OCI-LY1 (cell line): ENCODE measurements at regions not wholly inside any gene's neighbourhood (a gene's known extent, or its start where the extent isn't known, plus 50 kb on each side); places are given as distances from the start of the nearest gene placed in this dataset.

Source experiments
- H2AFZ ChIP-seq: fragments of 200-600 bp; sonication (generic), shearing (Covaris generic); 2 replicates; pipeline ENCODE4 v1.6.0; 2014; ENCODE audit warnings: antibody characterized with exemption, mild to moderate bottlenecking, low read length
- H3F3A ChIP-seq: fragments of 200-600 bp; sonication (generic), shearing (Covaris generic); 2 replicates; pipeline ENCODE4 v1.6.0; 2014; ENCODE audit warnings: mild to moderate bottlenecking, antibody characterized with exemption, low read length, moderate library complexity; ENCODE audit not compliant: insufficient read depth
- H3K27ac ChIP-seq: fragments of 200-600 bp; sonication (generic); 2 replicates; pipeline ENCODE4 v1.5.1; 2014; ENCODE audit warnings: low read length, mixed run types, mild to moderate bottlenecking, low read depth; ENCODE audit not compliant: poor library complexity, severe bottlenecking
- H3K27me3 ChIP-seq: fragments of 200-600 bp; sonication (generic); 2 replicates; pipeline ENCODE4 v1.6.0; 2014; ENCODE audit warnings: antibody characterized with exemption, mild to moderate bottlenecking, low read length, moderate library complexity; ENCODE audit not compliant: insufficient read depth
- H3K36me3 ChIP-seq: fragments of 200-600 bp; sonication (generic); 2 replicates; pipeline ENCODE4 v1.6.1; 2014; ENCODE audit warnings: mild to moderate bottlenecking, antibody characterized with exemption, low read length, moderate library complexity, mixed read lengths; ENCODE audit not compliant: insufficient read depth
- H3K4me1 ChIP-seq: fragments of 200-600 bp; sonication (generic); 2 replicates; pipeline ENCODE4 v1.5.1; 2014; ENCODE audit warnings: mild to moderate bottlenecking, low read length, moderate library complexity; ENCODE audit not compliant: insufficient read depth, severe bottlenecking
- H3K4me2 ChIP-seq: fragments of 200-600 bp; sonication (generic), shearing (Covaris generic); 2 replicates; pipeline ENCODE4 v1.6.1; 2014; ENCODE audit warnings: low read length
- H3K4me3 ChIP-seq: fragments of 200-600 bp; sonication (generic); 2 replicates; pipeline ENCODE4 v1.5.1; 2014; ENCODE audit warnings: low read length, low read depth, mild to moderate bottlenecking, mixed read lengths; ENCODE audit not compliant: poor library complexity, severe bottlenecking
- H3K79me2 ChIP-seq: fragments of 200-600 bp; shearing (Covaris generic); 2 replicates; pipeline ENCODE4 v1.6.1; 2016; ENCODE audit warnings: mixed run types, low read length, mixed read lengths; ENCODE audit not compliant: insufficient read depth
- H3K9ac ChIP-seq: fragments of 200-600 bp; sonication (generic), shearing (Covaris generic); 2 replicates; pipeline ENCODE4 v1.6.1; 2014; ENCODE audit warnings: mild to moderate bottlenecking, low read length, mixed read lengths
- H3K9me2 ChIP-seq: fragments of 200-600 bp; sonication (generic), shearing (Covaris generic); 2 replicates; pipeline ENCODE4 v1.6.1; 2014; ENCODE audit warnings: low read depth, mild to moderate bottlenecking, low read length, mixed read lengths
- H3K9me3 ChIP-seq: fragments of 200-600 bp; shearing (Covaris generic); 2 replicates; pipeline ENCODE4 v1.6.1; 2014; ENCODE audit warnings: low read length, mixed read lengths
- H4K20me1 ChIP-seq: fragments of 200-600 bp; sonication (generic), shearing (Covaris generic); 2 replicates; pipeline ENCODE4 v1.6.0; 2016; ENCODE audit warnings: mild to moderate bottlenecking, low read length; ENCODE audit not compliant: insufficient read depth
- CTCF ChIP-seq: fragments of 200-600 bp; sonication (generic), shearing (Covaris generic); IDR thresholded peaks from 2 replicates; pipeline ENCODE4 v1.5.1; 2017; ENCODE audit warnings: mild to moderate bottlenecking, antibody characterized with exemption, low read length, moderate library complexity, mixed read lengths
- EZH2 ChIP-seq: fragments of 200-600 bp; sonication (generic), shearing (Covaris generic); IDR thresholded peaks from 2 replicates; pipeline ENCODE4 v1.8.0; 2017; ENCODE audit warnings: borderline replicate concordance, mixed run types, mild to moderate bottlenecking, antibody characterized with exemption, low read length, moderate library complexity, mixed read lengths

- Histone ChIP-seq H3K27ac (no peak overlapping the region), H3K36me3 (no peaks in the 10 kb centered on the region), H4K20me1 (no peaks in the 10 kb centered on the region), H3K9ac (no peak overlapping the region), H3K4me2 (no peak overlapping the region), H2AFZ (no peak overlapping the region), H3F3A (no peaks in the 10 kb centered on the region), H3K27me3 (no peaks in the 10 kb centered on the region), H3K4me3 (no peak overlapping the region), H3K9me2 (no peaks in the 10 kb centered on the region), H3K9me3 (no peaks in the 10 kb centered on the region), H3K4me1 (no peaks in the 10 kb centered on the region), H3K79me2 (no peaks in the 10 kb centered on the region)
- no peak for TF ChIP-seq EZH2
- no peak for TF ChIP-seq CTCF
Observed at GRCh38 chr11:70824605-70825245, 426.4 kb downstream of the CTTN start.

- Histone ChIP-seq H3K79me2 (no peaks in the 10 kb centered on the region), H3K36me3 (no peaks in the 10 kb centered on the region), H3K27ac (no peak overlapping the region), H3K9me2 (no peaks in the 10 kb centered on the region), H3K27me3 (no peaks in the 10 kb centered on the region), H3K9ac (no peak overlapping the region), H3F3A (no peaks in the 10 kb centered on the region), H4K20me1 (no peaks in the 10 kb centered on the region), H2AFZ (no peak overlapping the region), H3K4me1 (no peaks in the 10 kb centered on the region), H3K4me2 (no peak overlapping the region), H3K9me3 (no peaks in the 10 kb centered on the region), H3K4me3 (no peak overlapping the region)
- TF ChIP-seq EZH2 (no peak), CTCF (no peak)
Observed at GRCh38 chr11:70825893-70826540, 426.4 kb downstream of the SHANK2 start.

GRCh38 chr11:70826541-70827335 lies 425.6 kb downstream of the SHANK2 start:
- Histone ChIP-seq H3K9me2 (no peaks in the 10 kb centered on the region), H3K9me3 (no peaks in the 10 kb centered on the region), H3K79me2 (no peaks in the 10 kb centered on the region), H3K36me3 (no peaks in the 10 kb centered on the region), H3K27me3 (no peaks in the 10 kb centered on the region), H3K4me3 (no peak overlapping the region), H4K20me1 (no peaks in the 10 kb centered on the region), H3K4me1 (no peaks in the 10 kb centered on the region), H3K4me2 (no peak overlapping the region), H3K27ac (no peak overlapping the region), H3F3A (no peaks in the 10 kb centered on the region), H2AFZ (no peak overlapping the region), H3K9ac (no peak overlapping the region)
- TF ChIP-seq EZH2 (no peak), CTCF (no peak)
